Urothelium cell line (cell line): ENCODE measurements at regions not wholly inside any gene's neighbourhood (a gene's known extent, or its start where the extent isn't known, plus 50 kb on each side); places are given as distances from the start of the nearest gene placed in this dataset.
A peak's percentile ranks its signal among the peaks of the same experiment; 100 is the strongest.
"Not testable (repeated sequence)": the region's sequence is repeated elsewhere in the genome, so short reads cannot be mapped to it uniquely, and the experiment has no call there.

ENCODE experiments used
- DNase-seq: peaks from one replicate; pipeline ENCODE4 v3.0.0; 2011; ENCODE audit warnings: low spot score, mixed read lengths
- FAIRE-seq: peaks from 2 replicates; lab custom pipeline; 2011; peaks lifted over from hg19 to GRCh38; lab: Jason Lieb, UNC

GRCh38 chr3:908839-909238, 184.0 kb upstream of the CNTN6 start:
- FAIRE-seq, result no peak

DNA sequence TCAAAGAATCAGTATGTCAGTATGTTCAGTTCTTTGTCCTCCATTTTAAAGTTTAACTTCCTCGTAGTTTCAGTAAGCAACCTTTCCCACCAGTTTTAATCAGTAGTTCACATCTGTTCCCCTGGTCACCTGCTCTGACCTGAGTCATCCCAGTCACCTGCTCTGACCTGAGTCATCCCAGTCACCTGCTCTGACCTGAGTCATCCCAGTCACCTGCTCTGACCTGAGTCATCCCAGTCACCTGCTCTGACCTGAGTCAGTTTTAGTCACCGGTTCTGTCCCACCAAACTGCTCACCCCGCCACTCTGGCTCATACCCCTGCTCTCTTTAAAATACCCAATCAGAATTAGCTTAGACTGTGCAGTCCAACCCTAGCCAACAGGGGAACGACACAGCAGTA, 180.1 kb upstream of the CNTN6 start:
- not testable (repeated sequence) for FAIRE-seq, DNase-seq

More at GRCh38 chr3:908839-909238, 184.0 kb upstream of the CNTN6 start:
- DNase-seq, result peak; percentile 27

- FAIRE-seq (no peak), DNase-seq (no peak)
These were observed 169.5 kb upstream of the CNTN6 start for GRCh38 chr3:923161-923910.

GRCh38 chr3:930866-931265, 162.0 kb upstream of the CNTN6 start:
- FAIRE-seq (no peak), DNase-seq (no peak)

GRCh38 chr3:933326-933725, 159.5 kb upstream of the CNTN6 start:
- DNase-seq (no peak), FAIRE-seq (no peak)

- FAIRE-seq, result no peak
- no peak for DNase-seq
These were observed 148.0 kb upstream of the CNTN6 start for GRCh38 chr3:944786-945185.

DNA sequence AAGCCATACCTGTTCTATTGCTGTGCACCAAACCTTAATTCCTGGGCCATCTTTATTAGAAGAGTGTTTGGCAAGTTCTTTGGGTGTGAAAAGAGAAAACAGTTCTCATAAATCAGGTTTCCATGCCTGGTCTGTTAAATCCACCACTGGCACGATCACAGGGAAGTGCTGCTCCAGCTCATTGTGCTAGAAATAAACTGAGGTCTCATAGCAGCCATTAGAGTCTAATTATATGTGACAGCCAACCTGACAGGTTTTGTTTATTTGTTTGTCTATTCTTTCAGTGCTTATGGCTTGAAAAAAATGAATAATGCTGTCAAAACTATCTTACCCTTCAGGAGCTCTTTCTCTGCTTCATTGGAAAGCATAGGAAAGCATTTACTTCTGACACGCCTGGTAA, 147.1 kb upstream of the CNTN6 start:
- FAIRE-seq (no peak), DNase-seq (no peak)

DNA sequence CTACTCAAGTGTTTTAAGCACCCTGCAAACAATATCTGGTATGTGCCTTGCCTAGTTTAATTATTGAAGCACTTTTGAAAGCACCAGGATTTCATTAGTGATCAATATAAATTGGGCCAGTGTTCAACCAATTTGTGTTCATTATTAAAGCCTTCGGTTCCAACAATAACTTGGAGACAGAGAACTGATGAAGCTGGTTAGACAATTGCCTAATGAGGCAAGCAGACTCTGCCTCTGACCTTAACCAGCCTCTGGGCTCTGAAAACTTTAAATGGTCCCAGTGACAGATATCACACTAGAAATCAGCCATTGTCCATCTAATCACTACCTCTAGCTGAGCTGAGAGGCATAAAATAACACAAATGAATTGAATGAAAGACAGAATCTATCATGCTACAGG, 139.9 kb upstream of the CNTN6 start:
- DNase-seq (no peak), FAIRE-seq (no peak)

- no peak for FAIRE-seq
- no peak for DNase-seq
These were observed 129.6 kb upstream of the CNTN6 start for GRCh38 chr3:963255-963654.

DNA sequence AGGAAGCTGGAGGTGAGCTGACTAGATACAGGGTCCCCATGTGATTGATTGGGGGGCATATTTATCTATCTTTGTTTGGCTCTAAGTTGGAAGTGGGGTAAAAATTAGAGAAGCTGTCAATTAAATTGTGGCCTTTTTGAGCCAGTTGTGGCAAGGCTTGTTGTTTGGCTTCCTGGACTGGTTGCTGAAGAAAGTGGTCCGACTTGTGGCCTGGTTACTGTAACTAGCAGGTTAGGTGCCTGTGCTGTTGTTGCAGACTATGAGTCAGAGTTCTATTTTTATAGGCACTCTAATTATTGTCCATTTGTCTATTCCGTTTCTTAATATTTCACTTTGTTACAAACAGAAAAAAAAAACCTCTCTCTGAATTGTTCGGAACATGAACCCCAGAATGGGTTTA, 129.1 kb upstream of the CNTN6 start:
- DNase-seq, result peak; percentile 7
- no peak for FAIRE-seq

DNA sequence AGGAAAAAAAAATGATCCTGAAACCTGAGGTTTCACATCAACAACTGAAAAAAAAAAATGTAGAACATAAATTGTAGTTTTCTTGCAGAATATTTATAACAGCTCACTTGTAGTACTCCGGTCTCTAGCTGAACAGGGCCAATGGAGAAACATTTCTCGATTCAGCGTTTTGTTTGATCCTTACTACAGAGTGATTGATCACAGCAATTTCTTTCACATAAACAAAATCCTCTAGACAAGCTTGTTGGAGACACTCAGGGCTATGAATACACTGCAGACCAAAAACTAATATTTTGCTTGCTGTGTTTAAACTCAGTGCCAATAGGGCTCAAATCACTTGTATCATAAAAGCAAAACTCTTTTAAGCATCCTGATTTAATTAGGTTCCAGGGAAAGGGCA, 127.0 kb upstream of the CNTN6 start:
- DNase-seq (no peak), FAIRE-seq (no peak)

GRCh38 chr3:966341-966740, 126.5 kb upstream of the CNTN6 start:
- FAIRE-seq, result peak; percentile 50

GRCh38 chr3:973340-973739, 119.5 kb upstream of the CNTN6 start:
- no peak for DNase-seq
- FAIRE-seq, result no peak

More at GRCh38 chr3:966341-966740, 126.5 kb upstream of the CNTN6 start:
- DNase-seq, result no peak

- FAIRE-seq (no peak), DNase-seq (no peak)
These were observed 116.8 kb upstream of the CNTN6 start for GRCh38 chr3:976006-976405.

GRCh38 chr3:981156-981555, 111.7 kb upstream of the CNTN6 start:
- no peak for DNase-seq
- FAIRE-seq, result no peak

DNA sequence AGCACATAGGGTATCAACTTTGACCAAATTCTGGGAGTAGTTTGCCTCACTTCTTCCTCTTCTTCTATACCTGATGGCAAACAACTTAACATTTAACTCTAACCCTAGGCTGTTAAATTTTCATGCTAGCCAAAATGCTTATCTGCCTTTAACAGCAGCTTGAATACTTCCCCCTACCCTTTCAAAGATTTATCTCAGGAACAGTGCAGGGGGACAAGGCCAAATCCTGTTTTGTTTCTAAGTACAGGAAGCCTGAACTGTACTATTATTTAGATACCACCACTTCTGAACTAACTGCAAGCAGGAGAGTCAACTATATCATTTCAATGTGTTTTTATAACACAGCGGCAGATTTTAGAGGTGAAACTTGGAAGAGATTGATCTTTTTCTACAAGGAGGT, 104.0 kb upstream of the CNTN6 start:
- FAIRE-seq (no peak), DNase-seq (no peak)

GRCh38 chr3:992871-993270, 100.0 kb upstream of the CNTN6 start:
- FAIRE-seq (no peak), DNase-seq (no peak)

- no peak for FAIRE-seq
These were observed 90.8 kb upstream of the CNTN6 start for GRCh38 chr3:1002010-1002409.

DNA sequence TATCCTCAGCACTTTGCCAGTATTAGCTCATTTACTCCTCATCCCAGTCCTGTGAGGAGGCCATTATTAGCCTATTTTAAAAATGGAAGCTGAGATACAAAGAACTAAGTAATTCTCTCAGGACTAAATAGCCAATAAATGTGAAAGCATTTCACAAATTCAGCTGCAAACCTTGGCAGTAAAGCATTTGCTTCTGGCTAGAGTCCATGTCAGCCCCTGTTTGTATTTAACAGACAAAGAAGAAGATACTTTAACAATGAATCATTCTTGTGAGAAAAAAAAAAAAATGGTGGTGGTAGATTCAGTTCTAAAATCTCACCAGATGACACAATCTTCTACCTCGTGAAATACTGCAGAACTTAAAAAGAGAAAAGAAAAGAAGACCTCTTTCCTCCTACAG, 85.0 kb upstream of the CNTN6 start:
- DNase-seq, result peak; percentile 24
- no peak for FAIRE-seq

More at GRCh38 chr3:1002010-1002409, 90.8 kb upstream of the CNTN6 start:
- DNase-seq, result no peak

GRCh38 chr3:1010228-1010627, 82.6 kb upstream of the CNTN6 start:
- FAIRE-seq, result no peak
- no peak for DNase-seq

- DNase-seq, result no peak
- no peak for FAIRE-seq
These were observed 77.0 kb upstream of the CNTN6 start for GRCh38 chr3:1015826-1016225.

- no peak for FAIRE-seq
- no peak for DNase-seq
These were observed 75.0 kb upstream of the CNTN6 start for GRCh38 chr3:1017870-1018269.

DNA sequence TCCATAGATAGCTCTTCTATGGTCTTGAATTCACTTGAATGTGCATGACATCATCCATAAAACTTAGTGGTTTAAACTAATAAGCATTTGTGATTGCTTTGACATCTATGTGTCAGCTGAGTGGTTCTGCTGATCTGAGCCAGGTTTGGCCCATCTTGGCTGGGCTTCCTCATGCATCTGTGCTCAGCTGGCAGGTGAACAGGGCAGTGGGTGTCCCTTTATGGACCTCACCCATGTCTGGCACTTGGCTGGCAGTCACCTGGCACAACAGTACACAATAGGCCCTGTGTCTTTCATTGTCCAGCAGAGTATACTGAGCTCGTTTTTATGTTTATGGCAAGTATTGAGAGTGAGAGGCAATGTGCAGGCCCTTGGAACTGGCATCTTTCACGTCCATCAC, 73.7 kb upstream of the CNTN6 start:
- DNase-seq (no peak), FAIRE-seq (no peak)
